Loucy (cell line): ENCODE measurements at regions not wholly inside any gene's neighbourhood (a gene's known extent, or its start where the extent isn't known, plus 50 kb on each side); places are given as distances from the start of the nearest gene placed in this dataset.

ENCODE experiments used
- EZH2phosphoT487 ChIP-seq: fragments of 200-600 bp; IDR thresholded peaks from 2 replicates; pipeline ENCODE4 v1.6.1; 2018; ENCODE audit warnings: antibody characterized with exemption, mild to moderate bottlenecking, moderate library complexity, borderline replicate concordance
- TF ChIP-seq, protein P1 (sequence below): fragments of 200-600 bp; sonication (generic); conservative IDR thresholded peaks from 2 replicates; pipeline ENCODE4 v1.5.1; 2014; ENCODE audit warnings: mild to moderate bottlenecking, antibody characterized with exemption, low read length

DNA sequence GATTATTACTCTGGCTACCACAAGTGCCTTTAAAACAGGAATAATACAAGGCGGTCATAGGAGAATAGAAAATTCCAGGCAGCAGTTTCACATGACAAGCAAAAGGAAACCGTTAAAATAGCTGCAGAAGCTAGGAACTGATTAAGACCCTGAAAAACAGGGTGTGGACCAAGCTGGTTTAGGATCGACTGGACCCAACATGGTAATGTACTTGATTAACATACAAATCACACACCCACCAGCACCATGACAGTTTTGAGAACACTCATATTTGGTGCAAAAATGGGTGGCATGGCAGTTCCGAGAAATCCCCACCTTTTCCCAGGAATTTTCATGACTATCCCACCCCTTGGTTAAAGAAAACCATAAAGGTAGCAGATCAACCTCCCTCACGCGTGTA is 51.9 kb upstream of the TMEM163 start:
- TF ChIP-seq, protein P1, sequence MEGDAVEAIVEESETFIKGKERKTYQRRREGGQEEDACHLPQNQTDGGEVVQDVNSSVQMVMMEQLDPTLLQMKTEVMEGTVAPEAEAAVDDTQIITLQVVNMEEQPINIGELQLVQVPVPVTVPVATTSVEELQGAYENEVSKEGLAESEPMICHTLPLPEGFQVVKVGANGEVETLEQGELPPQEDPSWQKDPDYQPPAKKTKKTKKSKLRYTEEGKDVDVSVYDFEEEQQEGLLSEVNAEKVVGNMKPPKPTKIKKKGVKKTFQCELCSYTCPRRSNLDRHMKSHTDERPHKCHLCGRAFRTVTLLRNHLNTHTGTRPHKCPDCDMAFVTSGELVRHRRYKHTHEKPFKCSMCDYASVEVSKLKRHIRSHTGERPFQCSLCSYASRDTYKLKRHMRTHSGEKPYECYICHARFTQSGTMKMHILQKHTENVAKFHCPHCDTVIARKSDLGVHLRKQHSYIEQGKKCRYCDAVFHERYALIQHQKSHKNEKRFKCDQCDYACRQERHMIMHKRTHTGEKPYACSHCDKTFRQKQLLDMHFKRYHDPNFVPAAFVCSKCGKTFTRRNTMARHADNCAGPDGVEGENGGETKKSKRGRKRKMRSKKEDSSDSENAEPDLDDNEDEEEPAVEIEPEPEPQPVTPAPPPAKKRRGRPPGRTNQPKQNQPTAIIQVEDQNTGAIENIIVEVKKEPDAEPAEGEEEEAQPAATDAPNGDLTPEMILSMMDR = no peak
- no peak for TF ChIP-seq EZH2phosphoT487
